ENCODE measurements at regions not wholly inside any gene's neighbourhood (a gene's known extent, or its start where the extent isn't known, plus 50 kb on each side); places are given as distances from the start of the nearest gene placed in this dataset.
"Not testable (repeated sequence)": the region's sequence is repeated elsewhere in the genome, so short reads cannot be mapped to it uniquely, and the experiment has no call there.

GRCh38 chr17:71029246-71029645 lies 859.9 kb downstream of the KCNJ2 start:
- in situ Hi-C loops (cut with HindIII; ENCODE audit: low sequenced_read_pairs) = no loop called here
- no peak overlapping the region for H3K4me3 ChIP-seq (ENCODE audit: low read depth, low read length)
- no peak for TF ChIP-seq CTCF (IDR thresholded peaks at IDR 0.05; ENCODE audit: low read depth, low read length, missing control alignments)
- DNase-seq (ENCODE audit: low read depth) = no peak

- H3K4me3 ChIP-seq (ENCODE audit: low read depth, low read length); in situ Hi-C loops (cut with HindIII; ENCODE audit: low sequenced_read_pairs); DNase-seq (ENCODE audit: low read depth): not testable (repeated sequence)
These were observed 862.0 kb downstream of the KCNJ2 start for GRCh38 chr17:71031286-71031685.

- in situ Hi-C loops (cut with HindIII; ENCODE audit: low sequenced_read_pairs) = no loop called here
- H3K4me3 ChIP-seq (ENCODE audit: low read depth, low read length) = no peak overlapping the region
- no peak for DNase-seq (ENCODE audit: low read depth)
- TF ChIP-seq CTCF (IDR thresholded peaks at IDR 0.05; ENCODE audit: low read depth, low read length, missing control alignments) = no peak
These were observed 863.5 kb downstream of the KCNJ2 start for GRCh38 chr17:71032746-71033273.

- no peak overlapping the region for H3K4me3 ChIP-seq (ENCODE audit: low read depth, low read length)
- no peak for DNase-seq (ENCODE audit: low read depth)
- in situ Hi-C loops (cut with HindIII; ENCODE audit: low sequenced_read_pairs) = no loop called here
- no peak for TF ChIP-seq CTCF (IDR thresholded peaks at IDR 0.05; ENCODE audit: low read depth, low read length, missing control alignments)
These were observed 864.0 kb downstream of the KCNJ2 start for GRCh38 chr17:71033336-71033735.

- H3K4me3 ChIP-seq (ENCODE audit: low read depth, low read length) = no peak overlapping the region
- no peak for TF ChIP-seq CTCF (IDR thresholded peaks at IDR 0.05; ENCODE audit: low read depth, low read length, missing control alignments)
- in situ Hi-C loops (cut with HindIII; ENCODE audit: low sequenced_read_pairs) = no loop called here
These were observed 865.9 kb downstream of the KCNJ2 start for GRCh38 chr17:71035226-71035625.

GRCh38 chr17:71037386-71037785 lies 868.1 kb downstream of the KCNJ2 start:
- H3K4me3 ChIP-seq (ENCODE audit: low read depth, low read length) = no peak overlapping the region
- in situ Hi-C loops (cut with HindIII; ENCODE audit: low sequenced_read_pairs) = no loop called here
- DNase-seq (ENCODE audit: low read depth) = no peak
- no peak for TF ChIP-seq CTCF (IDR thresholded peaks at IDR 0.05; ENCODE audit: low read depth, low read length, missing control alignments)

More at GRCh38 chr17:71035226-71035625, 865.9 kb downstream of the KCNJ2 start:
- DNase-seq (ENCODE audit: low read depth) = no peak

GRCh38 chr17:71039391-71039790 lies 870.1 kb downstream of the KCNJ2 start:
- no peak overlapping the region for H3K4me3 ChIP-seq (ENCODE audit: low read depth, low read length)
- DNase-seq (ENCODE audit: low read depth) = no peak
- in situ Hi-C loops (cut with HindIII; ENCODE audit: low sequenced_read_pairs) = no loop called here
- TF ChIP-seq CTCF (IDR thresholded peaks at IDR 0.05; ENCODE audit: low read depth, low read length, missing control alignments) = no peak

Measured in astrocyte of the cerebellum (primary cell).